Activated naive CD4-positive, alpha-beta T cell treated with anti-CD3 and anti-CD28 coated beads, Interleukin-2, amount 10 ng/mL, durations not matched to agents 7 days and 5 days (primary cell): ENCODE measurements at regions not wholly inside any gene's neighbourhood (a gene's known extent, or its start where the extent isn't known, plus 50 kb on each side); places are given as distances from the start of the nearest gene placed in this dataset.

Source experiments
- CTCF ChIA-PET: fragments of 350-600 bp; sonication (Branson Sonifier 250); formaldehyde crosslinking; loops from one replicate; lab custom pipeline; 2021; ENCODE audit warnings: antibody characterized with exemption; lab: Charles Lee
- DNase-seq: peaks from one replicate; pipeline ENCODE4 v3.0.0-alpha.2; 2020
- H3K27ac Mint-ChIP-seq: one replicate; pipeline ENCODE4 v1.8.0; 2021; ENCODE audit warnings: mild to moderate bottlenecking, moderate library complexity, mixed read lengths
- H3K27me3 Mint-ChIP-seq: one replicate; pipeline ENCODE4 v1.8.0; 2021; ENCODE audit warnings: mild to moderate bottlenecking, mixed read lengths
- H3K36me3 Mint-ChIP-seq: one replicate; pipeline ENCODE4 v1.8.0; 2021; ENCODE audit warnings: mixed read lengths
- H3K4me1 Mint-ChIP-seq: one replicate; pipeline ENCODE4 v1.8.0; 2021; ENCODE audit warnings: mixed read lengths
- H3K4me3 Mint-ChIP-seq: one replicate; pipeline ENCODE4 v1.8.0; 2021; ENCODE audit warnings: mild to moderate bottlenecking, moderate library complexity, mixed read lengths
- H3K9me3 Mint-ChIP-seq: one replicate; pipeline ENCODE4 v1.8.0; 2021; ENCODE audit warnings: mixed read lengths

DNA sequence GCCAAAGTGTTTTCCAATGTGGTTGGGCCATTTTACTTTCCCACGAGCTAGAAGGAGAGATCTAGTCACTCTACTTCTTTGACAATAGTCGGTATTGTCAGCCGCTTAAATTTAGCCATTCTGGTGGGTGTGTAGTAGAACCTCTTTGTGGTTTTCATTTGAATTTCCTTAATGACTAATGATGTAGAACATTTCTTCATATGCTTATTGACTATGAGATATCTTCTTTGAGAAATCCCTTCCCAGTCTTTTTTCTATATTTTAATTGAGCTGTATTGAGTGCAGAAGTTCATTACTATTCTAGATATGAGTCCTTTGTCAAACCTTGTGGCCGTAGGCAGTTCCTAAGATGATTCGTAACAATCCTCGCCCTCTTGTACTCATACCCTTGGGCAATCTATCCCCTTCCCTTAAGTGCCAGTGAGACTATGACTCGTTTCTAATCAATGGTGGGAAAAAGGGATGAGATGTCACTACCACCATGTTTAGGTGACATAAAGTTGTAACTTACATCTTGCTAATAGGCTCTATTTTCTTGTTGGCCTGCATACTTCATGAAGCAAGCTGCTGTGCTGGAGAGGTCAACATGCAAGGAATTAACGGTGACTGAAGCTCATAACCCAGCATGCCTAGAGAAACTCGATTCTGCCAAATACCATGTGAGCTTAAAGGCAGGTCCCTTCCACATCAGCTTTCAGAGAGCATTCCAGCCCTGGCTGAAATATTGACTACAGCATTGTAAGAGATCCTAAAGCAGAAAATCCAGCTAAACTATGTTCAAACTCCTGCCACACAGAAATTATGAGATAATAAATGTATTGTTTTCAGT, 817.9 kb upstream of the SOX9 start:
- no peaks in the 10 kb centered on the region for H3K4me1 Mint-ChIP-seq
- no peaks in the 10 kb centered on the region for H3K27me3 Mint-ChIP-seq
- no peaks in the 10 kb centered on the region for H3K36me3 Mint-ChIP-seq
- peaks cover 20% of the 10 kb centered on the region for H3K9me3 Mint-ChIP-seq
- DNase-seq, result no peak
- CTCF ChIA-PET, result interaction anchor here (0.6 kb wide), 1 partner anchor 499 kb away, joined by 3 read pairs; no protein-coding TSS in a partner anchor
- no peak overlapping the region for H3K4me3 Mint-ChIP-seq
- no peak overlapping the region for H3K27ac Mint-ChIP-seq

DNA sequence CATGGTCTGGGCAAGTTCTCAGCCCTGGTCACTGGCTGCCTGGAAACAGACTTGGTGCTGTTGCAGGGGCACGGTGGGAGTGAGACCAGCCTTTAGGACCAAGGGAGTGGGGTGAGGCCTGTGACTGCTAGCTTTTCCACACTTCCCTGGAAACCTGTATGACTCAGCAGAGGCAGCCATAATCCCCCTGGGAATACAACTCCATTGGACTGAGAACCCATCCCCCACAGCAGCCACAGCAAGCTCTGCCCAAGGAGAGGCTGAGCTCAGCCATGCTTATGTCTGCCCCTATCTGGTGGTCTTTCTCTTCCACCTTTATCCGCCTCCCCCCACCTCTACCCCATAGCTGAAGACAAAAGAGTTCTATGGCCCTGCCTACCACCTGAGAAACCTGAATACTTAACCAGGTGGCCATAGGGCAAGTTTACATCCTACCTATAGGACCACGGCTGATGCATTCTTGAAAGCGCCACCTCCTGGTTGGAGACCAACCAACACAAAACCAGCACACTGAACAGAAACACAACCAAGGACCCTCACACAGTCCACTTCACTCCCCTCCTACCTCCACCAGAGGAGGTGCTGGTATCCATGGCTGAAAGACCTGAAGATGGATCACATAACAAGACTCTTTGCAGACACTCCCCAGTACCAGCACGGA, 816.2 kb upstream of the SOX9 start:
- H3K36me3 Mint-ChIP-seq, result no peaks in the 10 kb centered on the region
- peaks cover 21% of the 10 kb centered on the region for H3K9me3 Mint-ChIP-seq
- CTCF ChIA-PET, result no interaction called here
- DNase-seq, result no peak
- no peaks in the 10 kb centered on the region for H3K27me3 Mint-ChIP-seq
- H3K4me1 Mint-ChIP-seq, result no peaks in the 10 kb centered on the region
- no peak overlapping the region for H3K27ac Mint-ChIP-seq
- H3K4me3 Mint-ChIP-seq, result no peak overlapping the region

DNA sequence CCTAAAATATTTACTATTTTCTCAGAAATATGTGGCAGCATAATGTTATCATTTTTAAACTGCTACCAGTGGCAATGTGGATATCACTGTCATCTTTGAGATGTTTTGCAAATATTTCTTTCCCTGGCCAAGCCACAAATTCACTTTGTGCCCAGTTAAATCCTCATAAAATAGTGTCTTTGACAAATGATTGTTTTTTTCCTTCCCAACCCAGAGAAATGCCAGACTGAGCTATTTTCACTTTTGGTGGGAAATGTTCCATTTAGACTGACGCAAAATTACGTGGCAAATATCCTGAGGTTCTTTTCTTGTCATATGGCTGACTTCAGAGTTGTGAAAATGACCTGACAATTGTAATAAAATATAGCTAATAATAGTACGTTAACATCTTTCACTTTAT, 807.0 kb upstream of the SOX9 start:
- DNase-seq, result no peak
- H3K9me3 Mint-ChIP-seq, result peaks cover 4% of the 10 kb centered on the region
- CTCF ChIA-PET, result no interaction called here
- no peaks in the 10 kb centered on the region for H3K36me3 Mint-ChIP-seq
- H3K4me1 Mint-ChIP-seq, result no peaks in the 10 kb centered on the region
- no peak overlapping the region for H3K4me3 Mint-ChIP-seq
- no peak overlapping the region for H3K27ac Mint-ChIP-seq
- H3K27me3 Mint-ChIP-seq, result no peaks in the 10 kb centered on the region

DNA sequence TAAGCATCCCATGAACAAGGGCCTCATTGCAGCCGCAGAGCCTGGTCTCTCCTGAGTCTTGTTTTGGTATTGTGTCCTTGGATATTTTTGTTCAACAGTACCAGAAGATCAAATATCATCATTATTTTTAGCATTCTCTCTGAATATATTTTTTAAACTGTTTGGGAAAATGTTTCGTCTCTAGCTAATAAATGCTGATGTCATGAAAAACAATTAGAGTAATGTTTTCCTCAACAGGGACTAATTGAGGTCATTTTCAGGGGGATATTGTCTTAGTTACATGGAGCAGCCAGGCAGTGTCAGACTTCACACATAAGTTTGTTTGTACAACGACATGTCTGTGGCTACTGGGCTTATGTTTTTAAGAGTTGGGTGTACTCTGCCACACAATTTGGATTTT, 805.3 kb upstream of the SOX9 start:
- H3K4me1 Mint-ChIP-seq, result no peaks in the 10 kb centered on the region
- CTCF ChIA-PET, result no interaction called here

DNA sequence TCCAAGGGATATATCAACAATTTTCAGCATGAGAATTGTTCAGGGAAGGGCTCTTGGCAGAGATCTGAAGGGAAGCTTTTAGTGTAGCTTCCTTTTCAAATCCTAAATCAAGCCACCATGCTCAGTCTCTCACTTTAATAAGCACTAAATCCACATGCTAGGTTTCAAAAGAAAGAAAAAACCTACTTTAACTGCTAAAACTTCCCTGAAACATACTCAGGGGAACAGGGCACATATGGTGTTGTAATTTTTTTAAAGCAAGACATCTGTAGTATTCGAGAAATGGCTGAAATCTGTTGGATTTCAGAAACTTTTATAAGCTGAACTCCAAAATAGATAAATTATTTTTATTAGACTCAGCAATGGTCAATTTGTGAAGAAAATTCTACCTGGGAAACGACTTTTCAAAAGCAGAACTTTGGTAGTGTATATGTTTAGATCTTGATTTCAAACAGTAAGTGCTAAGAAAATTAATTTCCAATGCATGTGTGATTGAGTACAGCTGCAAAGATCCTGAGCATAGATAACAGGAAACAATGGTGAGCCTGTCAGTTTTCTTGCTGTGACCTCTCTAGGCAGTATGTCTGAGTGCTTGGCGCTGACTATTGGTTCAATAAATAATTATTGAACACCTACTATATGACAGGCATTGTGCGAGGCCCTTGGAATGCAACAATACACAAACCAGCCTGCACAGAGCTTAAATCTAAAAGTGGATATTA, 804.5 kb upstream of the SOX9 start:
- no peaks in the 10 kb centered on the region for H3K4me1 Mint-ChIP-seq
- no peaks in the 10 kb centered on the region for H3K36me3 Mint-ChIP-seq
- peaks cover 9% of the 10 kb centered on the region for H3K9me3 Mint-ChIP-seq
- H3K4me3 Mint-ChIP-seq, result no peak overlapping the region
- no peak for DNase-seq
- CTCF ChIA-PET, result no interaction called here
- H3K27me3 Mint-ChIP-seq, result no peaks in the 10 kb centered on the region
- H3K27ac Mint-ChIP-seq, result no peak overlapping the region

More for the DNA sequence above, 805.3 kb upstream of the SOX9 start:
- Mint-ChIP-seq H3K4me3 (no peak overlapping the region), H3K9me3 (peaks cover 5% of the 10 kb centered on the region), H3K27me3 (no peaks in the 10 kb centered on the region), H3K27ac (no peak overlapping the region), H3K36me3 (no peaks in the 10 kb centered on the region)
- DNase-seq, result no peak

DNA sequence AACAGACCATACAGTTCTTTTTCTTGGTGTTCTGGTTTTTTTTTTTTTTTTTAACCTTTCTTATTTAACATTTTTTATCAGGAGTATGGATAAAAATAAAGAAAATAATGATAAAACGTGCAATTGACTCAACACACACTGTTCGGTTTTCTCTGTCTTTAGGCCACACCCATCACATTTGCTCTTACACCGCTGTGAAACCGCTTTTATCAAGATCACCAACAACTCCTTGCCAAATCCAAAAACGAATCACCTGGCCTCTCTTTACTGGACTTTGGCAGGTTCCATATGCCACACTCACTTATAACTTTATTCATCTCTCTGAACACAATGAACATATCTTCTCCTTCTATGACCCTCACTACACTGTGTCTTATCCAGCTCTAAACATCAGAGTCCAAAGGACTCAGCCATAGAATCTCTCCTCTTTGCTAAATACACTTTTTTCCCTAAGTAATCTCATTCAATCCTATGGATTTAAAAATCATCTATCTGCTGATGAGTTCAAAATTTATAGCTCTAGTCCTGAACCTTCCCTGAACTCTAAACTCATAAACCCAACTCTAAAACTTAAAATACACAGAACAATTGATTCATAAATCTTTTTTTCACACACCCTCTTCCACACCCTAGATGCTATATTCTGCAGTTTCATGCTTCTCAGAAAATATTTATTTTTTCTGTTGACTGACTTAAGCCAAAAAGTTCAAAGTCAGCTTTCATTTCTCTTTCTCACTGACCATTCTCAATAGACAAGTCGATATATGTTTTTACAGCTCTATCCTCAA, 800.6 kb upstream of the SOX9 start:
- H3K4me1 Mint-ChIP-seq, result no peaks in the 10 kb centered on the region
- H3K27ac Mint-ChIP-seq, result no peak overlapping the region
- no peaks in the 10 kb centered on the region for H3K36me3 Mint-ChIP-seq
- no peak for DNase-seq
- peaks cover 9% of the 10 kb centered on the region for H3K9me3 Mint-ChIP-seq
- CTCF ChIA-PET, result no interaction called here
- H3K4me3 Mint-ChIP-seq, result no peak overlapping the region
- H3K27me3 Mint-ChIP-seq, result no peaks in the 10 kb centered on the region

DNA sequence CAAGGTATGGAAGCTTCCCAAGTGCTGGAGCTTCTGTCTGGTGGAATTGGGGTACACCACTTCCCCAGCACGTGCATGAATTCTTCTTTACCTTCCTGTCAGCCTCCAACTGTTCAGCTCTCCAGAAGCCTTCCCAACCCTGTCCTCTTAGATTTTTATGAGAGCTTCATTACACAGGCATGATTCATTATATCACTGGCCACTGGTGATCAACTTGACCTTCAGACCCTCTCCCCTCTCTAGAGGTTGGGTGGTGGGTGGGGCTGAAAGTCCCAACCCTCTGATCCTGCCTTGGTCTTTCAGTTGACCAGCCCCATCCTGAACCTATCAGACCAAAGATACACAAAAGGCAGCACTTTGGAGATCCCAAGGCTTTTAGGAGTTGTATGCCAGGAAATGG, 795.7 kb upstream of the SOX9 start:
- H3K36me3 Mint-ChIP-seq, result no peaks in the 10 kb centered on the region

DNA sequence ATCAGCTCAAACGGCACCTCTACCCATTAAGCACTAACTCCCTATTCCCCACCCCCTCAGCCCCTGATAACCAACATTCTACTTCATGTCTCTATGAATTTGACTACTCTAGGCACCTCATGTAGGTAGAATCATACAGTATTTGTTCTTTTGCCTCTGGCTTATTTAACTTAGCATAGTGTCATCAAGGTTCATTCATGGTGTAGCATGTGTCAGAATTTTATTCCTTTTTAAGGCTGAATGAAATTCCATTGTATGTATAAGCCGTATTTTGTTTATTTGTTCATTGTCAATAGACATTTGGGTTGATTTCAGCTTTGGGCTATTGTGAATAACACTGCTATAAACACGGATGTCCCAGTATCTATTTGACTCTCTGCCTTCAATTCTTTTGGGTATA, 794.9 kb upstream of the SOX9 start:
- no peak overlapping the region for H3K27ac Mint-ChIP-seq
- CTCF ChIA-PET, result no interaction called here
- H3K4me1 Mint-ChIP-seq, result no peaks in the 10 kb centered on the region
- H3K27me3 Mint-ChIP-seq, result no peaks in the 10 kb centered on the region
- no peak for DNase-seq
- no peak overlapping the region for H3K4me3 Mint-ChIP-seq
- H3K36me3 Mint-ChIP-seq, result no peaks in the 10 kb centered on the region
- H3K9me3 Mint-ChIP-seq, result peaks cover 6% of the 10 kb centered on the region

More for the DNA sequence above, 795.7 kb upstream of the SOX9 start:
- Mint-ChIP-seq H3K27me3 (no peaks in the 10 kb centered on the region), H3K4me3 (no peak overlapping the region), H3K4me1 (no peaks in the 10 kb centered on the region), H3K27ac (no peak overlapping the region), H3K9me3 (peaks cover 11% of the 10 kb centered on the region)
- DNase-seq, result no peak
- CTCF ChIA-PET, result no interaction called here

DNA sequence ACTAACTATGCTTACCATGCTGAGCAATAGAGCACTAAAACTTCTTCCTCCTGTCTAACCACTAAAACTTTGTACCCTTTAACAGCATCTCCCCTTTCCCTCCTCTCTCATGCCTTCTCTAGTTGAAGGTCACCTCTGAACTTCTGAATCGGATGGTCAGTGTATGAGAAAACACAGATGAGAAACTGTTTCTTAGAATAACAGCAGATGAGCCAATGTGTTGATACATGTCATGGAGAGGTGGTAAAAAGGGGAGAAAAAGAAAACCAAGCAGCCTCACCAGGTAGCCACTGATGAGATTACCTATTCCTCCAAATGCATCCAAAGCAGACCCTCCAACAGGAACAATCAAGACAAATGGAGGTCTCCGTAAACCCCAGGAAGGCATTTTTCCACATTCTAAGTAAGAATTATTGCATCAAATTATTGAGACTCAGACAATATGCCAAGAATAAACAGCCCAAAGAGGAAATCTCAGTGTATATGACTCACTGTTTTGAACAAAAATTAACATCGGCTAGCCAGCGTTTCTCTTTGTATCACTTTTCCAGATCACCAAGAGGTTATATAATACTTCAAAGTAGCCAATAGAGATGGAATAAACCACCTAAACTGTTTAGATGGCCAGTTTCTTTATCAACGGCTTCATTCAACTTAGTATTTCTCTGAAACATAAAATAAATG, 793.3 kb upstream of the SOX9 start:
- Mint-ChIP-seq H3K4me3 (no peak overlapping the region), H3K36me3 (no peaks in the 10 kb centered on the region), H3K27me3 (no peaks in the 10 kb centered on the region), H3K27ac (no peak overlapping the region), H3K4me1 (no peaks in the 10 kb centered on the region), H3K9me3 (peaks cover 5% of the 10 kb centered on the region)
- CTCF ChIA-PET, result no interaction called here
- no peak for DNase-seq

DNA sequence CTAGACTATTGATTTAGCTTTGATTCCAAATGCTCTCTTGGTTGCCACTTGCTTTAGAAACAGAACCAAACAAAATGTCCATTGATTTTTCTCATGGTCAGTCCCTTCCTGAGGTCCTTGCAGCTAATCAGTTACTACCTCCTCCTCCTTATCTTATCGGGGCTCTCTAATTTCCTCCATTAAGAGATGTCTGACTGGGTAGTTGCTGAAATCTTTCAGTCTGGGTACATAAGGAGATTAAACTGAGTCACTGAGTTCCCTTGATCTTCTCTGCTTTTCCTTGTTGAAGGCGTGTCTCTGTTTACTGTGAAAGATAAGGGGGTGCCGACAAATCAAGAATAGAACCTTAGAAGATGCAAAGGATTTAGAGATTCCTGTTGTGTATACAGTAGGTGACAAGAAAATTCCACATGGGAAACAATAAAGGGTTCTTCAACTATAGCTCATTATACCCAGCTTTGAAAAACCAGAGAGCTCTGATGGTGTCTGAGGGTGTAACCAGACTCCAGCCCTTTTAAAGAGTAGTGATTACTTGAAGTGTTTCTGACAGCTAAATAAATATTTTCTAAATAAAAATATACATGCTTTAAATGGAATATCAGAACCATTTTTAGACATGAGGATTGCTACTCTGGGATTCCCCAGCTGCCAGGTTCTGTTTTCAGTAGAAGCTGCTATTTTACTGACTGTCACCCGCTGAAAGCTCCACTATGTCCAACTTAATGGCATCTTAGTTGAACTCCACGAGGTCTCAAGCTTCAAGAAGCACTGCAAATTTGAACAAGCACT, 791.3 kb upstream of the SOX9 start:
- H3K36me3 Mint-ChIP-seq, result no peaks in the 10 kb centered on the region
- no peak for DNase-seq
- peaks cover 5% of the 10 kb centered on the region for H3K9me3 Mint-ChIP-seq
- H3K27me3 Mint-ChIP-seq, result no peaks in the 10 kb centered on the region
- CTCF ChIA-PET, result no interaction called here
- H3K4me3 Mint-ChIP-seq, result no peak overlapping the region
- no peak overlapping the region for H3K27ac Mint-ChIP-seq
- no peaks in the 10 kb centered on the region for H3K4me1 Mint-ChIP-seq

DNA sequence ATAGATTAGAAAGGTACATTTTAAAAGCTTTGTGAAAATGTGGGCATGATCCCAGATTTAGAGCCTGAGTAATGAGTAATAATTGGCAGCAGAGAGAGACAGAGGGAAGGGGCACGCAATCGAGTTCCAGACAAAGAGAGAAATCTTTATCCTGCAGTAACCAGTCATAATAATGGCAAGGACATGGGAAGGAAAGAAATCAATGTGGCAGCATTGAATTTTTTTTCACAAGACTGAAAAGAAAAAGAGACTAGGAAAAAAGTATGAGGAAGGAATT, 790.8 kb upstream of the SOX9 start:
- no peaks in the 10 kb centered on the region for H3K36me3 Mint-ChIP-seq
- H3K27me3 Mint-ChIP-seq, result no peaks in the 10 kb centered on the region
- peaks cover 5% of the 10 kb centered on the region for H3K9me3 Mint-ChIP-seq
- no peak overlapping the region for H3K27ac Mint-ChIP-seq
- no peaks in the 10 kb centered on the region for H3K4me1 Mint-ChIP-seq
- DNase-seq, result no peak
- H3K4me3 Mint-ChIP-seq, result no peak overlapping the region
- CTCF ChIA-PET, result no interaction called here

DNA sequence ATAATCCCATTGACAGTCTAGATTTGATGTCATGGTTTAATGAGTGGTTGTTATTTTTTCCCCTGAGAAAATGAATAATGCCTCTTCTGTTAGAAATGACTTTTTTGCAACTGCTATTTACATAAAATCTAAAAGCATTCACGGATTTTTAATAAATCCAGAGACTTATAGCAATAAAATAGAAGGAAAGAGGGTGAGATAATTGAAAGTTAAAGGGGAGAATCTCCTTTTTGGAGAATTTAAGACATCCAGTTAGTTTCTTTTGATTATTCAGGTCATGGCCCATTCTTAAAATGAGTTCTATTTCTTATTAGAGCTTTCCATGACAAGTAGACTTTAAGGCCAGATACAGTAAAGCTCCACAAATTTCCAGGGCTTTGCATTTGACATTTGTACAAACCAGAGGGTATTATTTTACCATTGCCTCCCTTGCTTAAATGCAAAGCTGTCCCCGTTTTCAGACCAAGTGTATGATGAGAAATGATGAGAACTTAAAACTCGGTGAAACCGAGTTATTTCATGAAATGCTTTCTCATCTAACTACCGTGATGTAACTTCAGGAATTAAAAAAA, 789.0 kb upstream of the SOX9 start:
- H3K4me1 Mint-ChIP-seq, result no peaks in the 10 kb centered on the region
- no peak overlapping the region for H3K4me3 Mint-ChIP-seq
- peaks cover 4% of the 10 kb centered on the region for H3K9me3 Mint-ChIP-seq
- CTCF ChIA-PET, result no interaction called here
- H3K27ac Mint-ChIP-seq, result no peak overlapping the region
- no peaks in the 10 kb centered on the region for H3K27me3 Mint-ChIP-seq
- DNase-seq, result no peak
- no peaks in the 10 kb centered on the region for H3K36me3 Mint-ChIP-seq
